ENCODE measurements at regions not wholly inside any gene's neighbourhood (a gene's known extent, or its start where the extent isn't known, plus 50 kb on each side); places are given as distances from the start of the nearest gene placed in this dataset.

DNA sequence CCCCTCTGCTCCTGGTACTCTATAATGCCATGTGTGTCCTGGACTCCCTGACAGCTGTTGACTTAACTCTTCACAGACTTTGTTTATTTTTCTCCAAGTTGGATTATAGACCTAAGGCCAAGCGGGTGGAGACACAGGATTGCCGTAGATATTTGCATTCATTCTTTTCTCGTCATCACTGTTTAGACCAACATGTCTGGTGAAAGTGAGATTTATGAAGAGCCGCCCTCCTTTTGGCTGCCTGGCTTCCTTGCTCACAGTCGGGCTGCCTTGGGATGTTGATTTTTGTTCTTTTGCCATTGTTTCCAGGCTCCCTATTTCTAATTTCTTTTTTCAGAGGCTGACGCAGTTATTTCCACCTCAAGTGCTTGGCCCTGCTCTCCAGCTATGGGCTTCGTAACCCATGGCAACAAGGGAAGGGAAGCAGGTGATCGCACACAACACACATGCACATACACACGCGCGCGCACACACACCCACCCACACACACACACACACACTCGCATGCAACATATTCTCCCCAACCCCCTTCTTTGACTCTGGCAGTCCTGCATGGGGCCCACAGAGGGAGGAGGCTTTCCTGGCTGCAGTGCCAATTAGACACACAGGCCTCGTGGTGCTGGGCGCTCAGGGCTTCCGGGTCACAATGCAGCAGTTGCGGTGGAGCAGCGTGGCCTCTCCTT lies 296.5 kb downstream of the MTX2 start:
- no peak overlapping the region for H3K27ac ChIP-seq
- DNase-seq (no peak), ATAC-seq (no peak), FAIRE-seq (no peak)
- intact Hi-C loops (cut with DNase I): loop anchor here in 2 of 3 donors (10.0 kb wide), 2 partner anchors 411 to 431 kb away; partner anchors contain the start of genes HOXD3 (in 1 of the 2) and HOXD4 (in 1 of the 2)
- no peaks in the 10 kb centered on the region for H3K9me3 ChIP-seq
- H3K4me3 ChIP-seq: no peak overlapping the region
- no peaks in the 10 kb centered on the region for H3K27me3 ChIP-seq
- no peaks in the 10 kb centered on the region for H3K4me1 ChIP-seq
- 74 to 78% methylated on average over 18 of the region's 18 CpGs for WGBS, 2 donors
- TF ChIP-seq, protein P1, sequence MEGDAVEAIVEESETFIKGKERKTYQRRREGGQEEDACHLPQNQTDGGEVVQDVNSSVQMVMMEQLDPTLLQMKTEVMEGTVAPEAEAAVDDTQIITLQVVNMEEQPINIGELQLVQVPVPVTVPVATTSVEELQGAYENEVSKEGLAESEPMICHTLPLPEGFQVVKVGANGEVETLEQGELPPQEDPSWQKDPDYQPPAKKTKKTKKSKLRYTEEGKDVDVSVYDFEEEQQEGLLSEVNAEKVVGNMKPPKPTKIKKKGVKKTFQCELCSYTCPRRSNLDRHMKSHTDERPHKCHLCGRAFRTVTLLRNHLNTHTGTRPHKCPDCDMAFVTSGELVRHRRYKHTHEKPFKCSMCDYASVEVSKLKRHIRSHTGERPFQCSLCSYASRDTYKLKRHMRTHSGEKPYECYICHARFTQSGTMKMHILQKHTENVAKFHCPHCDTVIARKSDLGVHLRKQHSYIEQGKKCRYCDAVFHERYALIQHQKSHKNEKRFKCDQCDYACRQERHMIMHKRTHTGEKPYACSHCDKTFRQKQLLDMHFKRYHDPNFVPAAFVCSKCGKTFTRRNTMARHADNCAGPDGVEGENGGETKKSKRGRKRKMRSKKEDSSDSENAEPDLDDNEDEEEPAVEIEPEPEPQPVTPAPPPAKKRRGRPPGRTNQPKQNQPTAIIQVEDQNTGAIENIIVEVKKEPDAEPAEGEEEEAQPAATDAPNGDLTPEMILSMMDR (IDR thresholded peaks at IDR 0.05): no peak
- H3K36me3 ChIP-seq: no peaks in the 10 kb centered on the region

DNA sequence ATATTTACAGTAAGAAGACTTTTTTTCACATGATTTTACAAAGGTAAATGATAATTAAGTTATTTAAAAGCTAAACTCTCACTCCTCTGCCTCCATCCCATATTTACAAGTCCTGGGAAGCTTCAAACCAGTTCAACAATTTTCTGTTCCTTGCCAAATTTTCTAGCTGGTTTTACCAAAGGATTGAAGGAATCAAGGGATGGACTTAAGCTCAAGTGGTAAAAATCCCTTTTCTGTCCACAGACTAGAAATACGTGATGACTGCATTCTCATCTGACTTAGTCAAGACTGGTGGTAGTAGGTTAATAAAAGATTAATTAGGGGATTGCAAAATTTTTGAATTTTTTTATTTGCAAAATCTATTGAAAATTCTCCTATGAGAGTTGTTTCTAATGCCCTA lies 297.3 kb downstream of the MTX2 start:
- Histone ChIP-seq H3K27ac (no peak overlapping the region), H3K27me3 (peaks cover 0 to under 1% (median 0%) of the 10 kb centered on the region in 4 donors), H3K4me1 (no peaks in the 10 kb centered on the region), H3K9me3 (no peaks in the 10 kb centered on the region), H3K4me3 (no peak overlapping the region), H3K36me3 (no peaks in the 10 kb centered on the region)
- DNase-seq (no peak), FAIRE-seq (no peak), ATAC-seq (no peak)
- 89 to 92% methylated on average over 1 of the region's 1 CpG for WGBS, 2 donors
- TF ChIP-seq, protein P1 (IDR thresholded peaks at IDR 0.05): no peak
- intact Hi-C loops (cut with DNase I): loop anchor here in 2 of 3 donors (10.0 kb wide), 2 partner anchors 412 to 432 kb away; partner anchors contain the start of genes HOXD3 (in 1 of the 2) and HOXD4 (in 1 of the 2)

DNA sequence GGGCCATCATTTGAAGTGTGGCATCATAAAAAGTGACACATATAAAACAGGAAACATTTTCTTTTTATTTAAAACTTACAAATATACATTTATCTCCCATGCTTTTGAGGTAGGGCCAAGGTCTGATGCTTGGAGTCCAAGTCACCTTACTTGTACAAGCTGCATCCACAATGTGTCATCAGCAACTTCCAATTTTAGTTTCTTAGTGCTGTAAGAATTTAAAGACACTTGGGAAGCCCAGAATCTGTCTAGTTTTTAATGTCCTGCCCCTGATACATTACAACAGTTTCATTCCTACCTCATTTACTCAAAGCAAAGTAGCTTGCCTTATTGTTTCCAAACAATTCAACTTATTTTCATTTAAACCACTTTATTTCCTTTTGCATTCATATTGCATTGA lies 297.7 kb downstream of the MTX2 start:
- Histone ChIP-seq H3K27ac (no peak overlapping the region), H3K4me3 (no peak overlapping the region), H3K36me3 (no peaks in the 10 kb centered on the region), H3K27me3 (peaks cover 0 to 5% (median 0%) of the 10 kb centered on the region in 4 donors), H3K9me3 (no peaks in the 10 kb centered on the region), H3K4me1 (no peaks in the 10 kb centered on the region)
- TF ChIP-seq, protein P1 (IDR thresholded peaks at IDR 0.05): no peak
- intact Hi-C loops (cut with DNase I): loop anchor here in 2 of 3 donors (10.0 kb wide), 2 partner anchors 412 to 432 kb away; partner anchors contain the start of genes HOXD3 (in 1 of the 2) and HOXD4 (in 1 of the 2)
- no peak for ATAC-seq
- no peak for DNase-seq
- no peak for FAIRE-seq

DNA sequence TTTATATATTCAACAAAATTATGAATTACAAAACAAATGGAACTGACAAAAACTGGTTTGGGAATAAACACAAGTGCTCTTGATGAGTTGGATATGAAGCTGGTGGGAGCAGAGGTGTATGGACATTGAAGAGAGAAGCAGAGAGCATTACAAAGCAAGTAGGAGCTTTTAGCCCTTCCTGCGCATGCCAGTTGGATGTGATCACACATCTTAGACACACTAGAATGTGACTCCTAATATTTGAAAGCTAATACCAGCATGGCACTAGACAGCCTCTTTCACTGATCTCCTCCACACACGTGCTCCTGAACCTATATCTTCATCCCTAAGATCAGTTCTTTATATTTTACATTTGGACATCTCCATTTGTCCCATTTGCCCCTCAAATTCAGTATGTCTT lies 298.1 kb downstream of the MTX2 start:
- WGBS, 2 donors: 68 to 79% methylated on average over 2 of the region's 2 CpGs
- H3K4me3 ChIP-seq: no peak overlapping the region
- TF ChIP-seq, protein P1 (IDR thresholded peaks at IDR 0.05): no peak
- no peaks in the 10 kb centered on the region for H3K4me1 ChIP-seq
- no peaks in the 10 kb centered on the region for H3K9me3 ChIP-seq
- peaks cover 0 to 8% (median 0%) of the 10 kb centered on the region in 4 donors for H3K27me3 ChIP-seq
- no peak for DNase-seq
- H3K27ac ChIP-seq: no peak overlapping the region
- no peaks in the 10 kb centered on the region for H3K36me3 ChIP-seq
- intact Hi-C loops (cut with DNase I): loop anchor here in 2 of 3 donors (10.0 kb wide), 2 partner anchors 413 to 433 kb away; partner anchors contain the start of genes HOXD3 (in 1 of the 2) and HOXD4 (in 1 of the 2)
- FAIRE-seq: no peak
- ATAC-seq: no peak

DNA sequence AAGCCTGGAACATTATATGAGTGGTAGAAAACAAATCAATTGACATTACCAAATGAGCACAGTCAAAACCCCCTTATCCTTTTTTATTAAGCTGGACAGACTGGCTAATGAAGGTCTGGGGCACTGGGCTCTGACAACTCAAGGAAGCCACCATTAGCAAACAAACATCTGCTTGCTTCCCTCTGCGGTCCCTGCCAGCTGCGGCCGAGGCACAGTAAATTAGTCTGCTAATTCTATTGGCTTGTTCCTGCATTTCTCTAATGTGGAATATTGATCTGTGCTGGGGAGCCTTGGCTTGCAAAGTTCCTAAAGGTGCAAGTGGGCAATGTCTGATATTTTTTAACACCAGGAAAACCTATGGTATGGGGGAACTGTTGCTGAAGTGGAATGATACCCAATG lies 300.3 kb downstream of the MTX2 start:
- TF ChIP-seq, protein P1 (IDR thresholded peaks at IDR 0.05): no peak
- ATAC-seq (no peak), DNase-seq (no peak), FAIRE-seq (no peak)
- intact Hi-C loops (cut with DNase I): loop anchor here in 2 of 3 donors (10.0 kb wide), 2 partner anchors 415 to 435 kb away; partner anchors contain the start of genes HOXD3 (in 1 of the 2) and HOXD4 (in 1 of the 2)
- WGBS, 2 donors: 32 to 33% methylated on average over 3 of the region's 3 CpGs
- Histone ChIP-seq H3K27ac (no peak overlapping the region), H3K4me1 (no peaks in the 10 kb centered on the region), H3K4me3 (no peak overlapping the region), H3K27me3 (peaks cover 0 to 13% (median 0%) of the 10 kb centered on the region in 4 donors), H3K9me3 (no peaks in the 10 kb centered on the region), H3K36me3 (no peaks in the 10 kb centered on the region)

All from pancreas (tissue), 10 donors.